ENCODE measurements at regions not wholly inside any gene's neighbourhood (a gene's known extent, or its start where the extent isn't known, plus 50 kb on each side); places are given as distances from the start of the nearest gene placed in this dataset.
"Not testable (repeated sequence)": the region's sequence is repeated elsewhere in the genome, so short reads cannot be mapped to it uniquely, and the experiment has no call there.

DNA sequence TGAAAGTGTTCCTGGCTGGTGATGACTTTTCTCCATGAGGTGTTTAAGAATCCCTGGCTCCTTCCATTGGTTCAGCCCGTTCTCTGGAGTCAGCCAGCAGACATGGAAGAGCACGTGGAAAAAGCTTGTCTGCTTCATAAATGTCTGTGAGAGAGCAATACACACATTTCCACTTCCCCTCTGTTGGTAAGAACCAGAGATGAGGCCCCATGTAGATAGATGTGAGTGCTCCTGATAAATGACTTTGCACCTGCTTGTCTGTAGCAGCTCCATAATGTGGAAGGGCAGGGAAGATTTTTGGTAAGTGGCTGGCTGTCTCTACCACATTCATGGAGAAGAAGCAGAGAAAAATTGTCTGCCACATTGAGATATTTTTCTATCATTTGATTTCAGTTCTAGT is 325.8 kb downstream of the LMO7 start:
- intact Hi-C loops (cut with DNase I), result no loop called here
- no peaks in the 10 kb centered on the region for H3K36me3 ChIP-seq

GRCh38 chr13:75960538-75960994 is 324.4 kb downstream of the LMO7 start:
- no peak for TF ChIP-seq CTCF (IDR thresholded peaks at IDR 0.05)
- no peak overlapping the region for H3K4me3 ChIP-seq
- H3K27me3 ChIP-seq, result no peaks in the 10 kb centered on the region
- H3K27ac ChIP-seq, result no peak overlapping the region
- no peaks in the 10 kb centered on the region for H3K9me3 ChIP-seq
- intact Hi-C loops (cut with DNase I), result no loop called here
- H3K4me1 ChIP-seq, result no peaks in the 10 kb centered on the region
- ATAC-seq (no peak), DNase-seq (no peak)
- H3K36me3 ChIP-seq, result no peaks in the 10 kb centered on the region

More for the DNA sequence above, 325.8 kb downstream of the LMO7 start:
- Histone ChIP-seq H3K27me3 (no peaks in the 10 kb centered on the region), H3K4me1 (no peaks in the 10 kb centered on the region), H3K9me3 (no peaks in the 10 kb centered on the region), H3K4me3 (no peak overlapping the region), H3K27ac (no peak overlapping the region)
- DNase-seq, result no peak
- no peak for TF ChIP-seq CTCF (IDR thresholded peaks at IDR 0.05)
- no peak for ATAC-seq

DNA sequence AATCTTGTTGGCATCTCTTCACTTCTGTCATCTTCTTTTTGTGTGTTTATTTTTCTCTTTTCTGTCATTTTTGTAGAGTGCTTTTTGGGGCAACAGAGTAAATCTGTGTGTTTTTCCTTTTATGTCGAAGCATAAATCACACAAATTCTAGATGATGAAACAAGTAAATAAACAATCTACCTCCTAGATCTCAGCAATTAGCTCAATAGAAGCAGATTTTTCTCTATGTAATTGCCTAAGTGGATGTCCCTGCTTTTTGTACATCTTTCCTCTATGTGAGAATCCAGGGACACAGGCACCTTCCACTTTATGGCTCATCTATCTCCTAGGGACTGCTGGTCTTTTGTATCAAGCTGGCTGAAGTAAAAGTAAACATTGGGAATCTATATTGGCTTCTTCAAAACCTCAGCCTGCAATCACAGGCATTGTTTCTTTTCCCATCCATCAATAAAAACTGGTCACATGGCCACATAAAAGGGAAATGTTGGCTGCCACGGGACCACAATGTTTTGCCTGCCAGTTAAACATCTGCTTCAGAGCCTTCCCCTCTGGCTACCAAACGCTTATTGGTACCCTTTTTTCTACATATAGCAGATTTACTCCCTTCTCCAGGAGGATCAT is 323.8 kb downstream of the LMO7 start:
- Histone ChIP-seq H3K27ac (no peak overlapping the region), H3K36me3 (no peaks in the 10 kb centered on the region), H3K4me3 (no peak overlapping the region), H3K9me3 (no peaks in the 10 kb centered on the region), H3K27me3 (no peaks in the 10 kb centered on the region), H3K4me1 (no peaks in the 10 kb centered on the region)
- no peak for TF ChIP-seq CTCF (IDR thresholded peaks at IDR 0.05)
- ATAC-seq (no peak), DNase-seq (no peak)
- intact Hi-C loops (cut with DNase I), result no loop called here

- H3K27ac ChIP-seq; intact Hi-C loops (cut with DNase I): not testable (repeated sequence)
These were observed 317.5 kb downstream of the LMO7 start for GRCh38 chr13:75953589-75953988.

DNA sequence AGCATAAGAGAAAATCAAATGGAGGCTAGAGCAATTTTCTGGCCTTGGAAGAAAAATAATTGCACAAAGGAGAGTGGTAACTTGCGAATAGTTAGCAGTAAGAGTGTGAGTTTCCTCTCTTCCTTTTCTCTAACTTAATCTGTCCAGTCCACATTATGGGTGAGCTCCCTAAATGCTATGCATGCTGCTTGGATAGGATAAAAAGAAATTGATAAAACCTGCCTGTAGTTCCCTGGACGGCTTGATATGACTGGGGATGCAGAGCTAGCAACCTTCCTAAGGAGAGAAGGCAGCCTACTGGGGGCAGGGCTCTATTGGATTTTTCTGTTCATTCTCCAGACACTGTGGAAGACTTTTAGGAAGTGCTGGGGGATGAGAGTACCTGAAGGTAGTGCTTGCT is 311.3 kb downstream of the LMO7 start:
- ATAC-seq, result no peak
- Histone ChIP-seq H3K27me3 (no peaks in the 10 kb centered on the region), H3K4me1 (no peaks in the 10 kb centered on the region), H3K9me3 (no peaks in the 10 kb centered on the region), H3K27ac (no peak overlapping the region), H3K36me3 (no peaks in the 10 kb centered on the region), H3K4me3 (no peak overlapping the region)
- intact Hi-C loops (cut with DNase I), result no loop called here
- no peak for TF ChIP-seq CTCF (IDR thresholded peaks at IDR 0.05)
- DNase-seq, result no peak

More at GRCh38 chr13:75953589-75953988, 317.5 kb downstream of the LMO7 start:
- not testable (repeated sequence) for ATAC-seq, H3K4me1 ChIP-seq, H3K9me3 ChIP-seq, DNase-seq, H3K36me3 ChIP-seq, H3K27me3 ChIP-seq, H3K4me3 ChIP-seq

GRCh38 chr13:75946536-75947284 is 310.6 kb downstream of the LMO7 start:
- intact Hi-C loops (cut with DNase I), result no loop called here
- no peak overlapping the region for H3K4me3 ChIP-seq
- no peaks in the 10 kb centered on the region for H3K9me3 ChIP-seq
- H3K4me1 ChIP-seq, result no peaks in the 10 kb centered on the region
- no peak for DNase-seq
- no peaks in the 10 kb centered on the region for H3K27me3 ChIP-seq
- H3K36me3 ChIP-seq, result no peaks in the 10 kb centered on the region
- H3K27ac ChIP-seq, result no peak overlapping the region
- no peak for TF ChIP-seq CTCF (IDR thresholded peaks at IDR 0.05)
- peak; percentile 21 for ATAC-seq
